Kidney capillary endothelial cell (primary cell): ENCODE measurements at regions not wholly inside any gene's neighbourhood (a gene's known extent, or its start where the extent isn't known, plus 50 kb on each side); places are given as distances from the start of the nearest gene placed in this dataset.

Source experiments
- DNase-seq: peaks from one replicate; pipeline ENCODE4 v3.0.0-alpha.2; 2018; ENCODE audit warnings: low spot score

DNA sequence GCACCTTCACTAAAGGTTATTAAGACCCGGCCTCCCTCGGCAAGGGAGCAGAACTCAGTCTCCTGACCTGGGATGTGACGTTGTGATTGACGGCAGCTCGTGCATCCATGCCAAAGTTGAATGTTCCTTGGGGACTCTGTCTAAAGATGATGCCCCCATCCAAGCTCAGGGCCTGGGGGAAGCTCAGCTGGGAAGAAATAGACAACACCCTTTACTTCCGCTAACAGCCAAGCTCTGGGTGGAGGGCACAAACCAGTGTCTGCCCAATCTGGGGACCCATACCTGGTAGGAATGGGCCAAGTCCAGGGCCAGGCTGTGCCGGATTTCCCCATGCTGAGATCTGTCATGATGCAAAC, 95.4 kb downstream of the RMI2 start:
- no peak for DNase-seq

DNA sequence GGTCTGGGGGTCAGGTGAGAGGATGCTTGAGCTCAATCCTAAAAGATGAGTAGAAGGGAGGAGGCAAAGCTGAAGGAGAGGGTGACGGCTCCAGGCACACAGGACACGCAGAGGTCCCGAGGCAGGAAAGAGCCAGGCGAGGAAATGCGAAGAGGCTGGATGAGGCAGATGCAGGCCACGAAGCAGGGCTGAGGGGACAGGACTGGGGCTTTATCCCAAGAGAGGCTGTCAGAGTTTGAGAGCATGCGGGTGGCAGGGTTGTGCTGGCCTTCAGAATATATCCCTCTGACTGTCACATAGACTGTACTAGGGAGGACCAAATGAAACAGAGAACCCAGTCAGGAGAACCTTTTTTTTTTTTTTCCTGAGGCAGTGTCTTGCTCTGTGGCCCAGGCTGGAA, 100.2 kb downstream of the RMI2 start:
- no peak for DNase-seq

DNA sequence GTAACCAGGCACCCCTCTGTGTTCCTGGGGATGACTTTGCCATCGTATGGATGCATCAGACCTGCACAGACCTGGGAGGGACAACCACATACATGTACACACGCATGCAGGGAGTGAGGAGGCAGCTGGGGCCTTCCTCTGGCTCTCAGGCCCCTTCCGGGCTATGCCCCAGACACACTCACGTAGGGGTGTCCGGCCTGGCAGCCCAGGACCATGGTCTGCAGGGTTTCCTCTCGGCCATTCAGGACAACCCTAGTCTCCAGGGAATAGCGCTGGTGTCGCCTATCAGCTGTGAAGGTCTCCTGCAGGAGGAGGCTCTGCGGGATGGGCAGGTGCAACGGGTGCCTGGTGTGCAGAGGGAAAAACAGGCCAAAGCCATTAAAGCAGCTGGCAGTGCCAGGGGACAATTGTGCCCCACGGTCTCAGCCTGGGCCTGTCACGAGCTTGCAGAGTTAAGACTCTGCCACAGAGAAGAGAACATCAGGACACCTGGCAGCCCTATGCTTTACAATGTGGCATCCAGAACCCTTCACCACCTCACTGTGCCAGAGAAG, 101.4 kb downstream of the RMI2 start:
- no peak for DNase-seq

DNA sequence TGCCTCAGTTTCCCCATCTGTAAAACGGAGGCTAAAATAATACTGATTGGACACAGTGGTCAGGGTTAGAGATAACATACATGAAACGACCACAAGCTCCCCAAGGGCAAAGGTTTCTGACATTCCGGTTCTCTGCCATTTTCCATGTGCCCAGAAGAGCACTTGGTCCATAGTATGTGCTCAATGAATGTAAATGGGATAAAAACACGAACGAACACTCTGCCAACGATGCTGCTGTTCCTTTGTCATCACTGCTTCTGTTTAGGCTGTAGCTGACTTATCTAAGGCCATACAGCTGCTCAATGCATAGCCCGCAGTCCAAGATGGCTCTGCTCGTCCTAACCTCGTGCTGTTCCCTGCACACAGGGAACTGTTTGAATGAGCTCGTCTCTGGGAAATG, 102.0 kb downstream of the RMI2 start:
- no peak for DNase-seq

DNA sequence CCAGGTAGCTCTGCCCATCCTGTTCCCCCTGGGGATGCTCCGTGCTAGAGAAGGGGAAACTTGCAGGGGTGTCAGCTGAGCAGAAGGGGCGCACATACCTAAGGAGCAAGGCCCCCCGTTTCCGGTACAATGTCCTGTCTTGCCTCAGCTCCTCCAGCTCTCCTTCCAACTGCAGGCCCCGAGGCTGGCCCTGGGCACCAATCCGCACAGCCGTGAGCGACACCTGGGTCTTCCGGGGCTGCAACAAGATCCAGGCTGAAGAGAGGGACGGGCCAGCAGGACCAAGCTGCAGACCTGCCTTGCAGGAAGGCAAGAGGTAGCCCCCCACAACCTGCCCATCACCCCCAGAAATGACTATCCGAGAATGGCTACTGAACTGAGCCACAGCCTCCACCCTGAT, 102.6 kb downstream of the RMI2 start:
- no peak for DNase-seq

DNA sequence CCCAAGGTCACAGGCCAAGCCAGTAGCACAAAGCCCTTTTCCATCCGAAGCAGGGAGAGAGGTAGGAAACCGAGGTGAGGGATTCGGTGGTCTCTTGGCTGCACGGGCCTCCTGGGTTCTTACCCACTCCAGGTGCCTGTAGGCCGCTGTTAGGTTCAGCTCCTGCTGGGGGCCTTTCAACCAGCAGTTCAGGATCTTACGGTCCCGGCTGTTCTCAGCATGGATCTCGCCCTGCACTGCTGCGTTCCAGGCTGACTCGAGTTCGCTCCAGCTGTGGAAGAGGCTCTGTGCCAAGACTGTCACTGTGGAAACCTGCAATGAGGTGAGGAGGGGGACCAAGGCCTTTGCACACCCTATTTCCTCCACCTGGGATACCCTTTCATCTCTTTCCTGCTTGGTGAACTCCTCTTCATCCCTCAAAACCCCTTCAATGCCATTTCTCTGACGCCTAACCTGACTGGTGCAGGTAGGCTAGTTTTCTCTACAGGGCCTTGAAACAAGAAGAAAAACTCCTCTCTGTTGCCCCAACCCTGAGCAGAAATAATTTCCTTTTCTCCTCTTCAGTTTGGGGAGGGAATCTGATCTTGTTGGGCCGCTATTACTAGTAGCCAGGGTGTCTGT, 103.6 kb downstream of the RMI2 start:
- DNase-seq = no peak

DNA sequence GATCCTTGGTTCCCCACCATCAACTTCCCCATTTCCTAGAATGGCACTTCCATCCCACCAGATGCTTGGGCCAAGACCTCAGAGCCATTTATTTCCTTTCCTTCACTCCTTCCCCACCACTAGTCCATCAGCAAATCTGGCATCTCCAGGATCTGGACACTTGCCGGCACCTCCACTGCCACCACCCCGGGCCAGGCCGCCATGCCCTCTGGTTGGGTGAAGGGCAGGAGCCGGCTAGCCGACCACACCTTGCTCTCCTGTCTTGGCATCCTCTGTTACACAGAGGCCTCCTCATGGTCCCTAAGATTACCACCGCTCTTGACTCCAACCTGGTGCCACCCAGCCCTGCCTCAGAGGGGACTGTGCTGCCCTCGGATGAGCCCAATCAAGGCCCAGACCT, 104.5 kb downstream of the RMI2 start:
- no peak for DNase-seq

DNA sequence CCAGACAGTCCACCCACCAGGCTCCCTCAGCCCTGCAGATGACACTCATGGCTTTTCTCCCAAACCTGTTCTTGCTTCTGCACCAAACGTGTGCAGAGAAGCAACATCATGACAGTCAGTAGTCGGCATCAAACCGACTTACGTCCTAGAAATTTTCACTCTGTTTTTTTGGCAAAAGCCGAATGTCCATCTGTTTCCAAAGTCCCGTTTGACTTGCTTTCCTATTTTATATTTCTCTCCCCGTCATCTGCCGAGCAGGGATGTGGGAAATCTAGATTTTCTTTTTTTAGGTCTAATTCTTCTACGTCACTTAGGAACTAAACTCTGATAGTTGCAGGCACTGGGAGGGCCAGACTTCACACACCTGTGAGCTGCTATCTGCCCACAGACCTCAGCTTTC, 104.9 kb downstream of the RMI2 start:
- DNase-seq = no peak

DNA sequence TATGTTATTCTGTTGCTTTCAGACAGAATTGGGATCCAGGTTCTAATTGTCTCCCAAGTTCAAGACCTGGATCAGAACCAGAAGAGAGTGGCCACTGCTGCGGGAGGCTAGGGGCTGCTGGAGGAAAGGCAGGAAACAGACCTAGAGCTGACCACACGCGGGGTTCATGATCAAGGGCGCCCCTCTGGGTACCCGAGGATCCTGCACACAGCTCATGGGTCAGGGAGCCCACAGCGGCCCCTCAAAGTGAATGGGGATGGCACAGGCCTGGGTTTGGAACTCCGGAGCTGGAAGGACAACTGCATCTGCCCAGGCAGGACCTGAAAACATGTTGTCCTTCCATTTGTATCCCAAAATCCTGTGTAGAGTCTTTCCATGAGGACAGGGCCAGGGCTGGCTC, 107.0 kb downstream of the RMI2 start:
- no peak for DNase-seq

DNA sequence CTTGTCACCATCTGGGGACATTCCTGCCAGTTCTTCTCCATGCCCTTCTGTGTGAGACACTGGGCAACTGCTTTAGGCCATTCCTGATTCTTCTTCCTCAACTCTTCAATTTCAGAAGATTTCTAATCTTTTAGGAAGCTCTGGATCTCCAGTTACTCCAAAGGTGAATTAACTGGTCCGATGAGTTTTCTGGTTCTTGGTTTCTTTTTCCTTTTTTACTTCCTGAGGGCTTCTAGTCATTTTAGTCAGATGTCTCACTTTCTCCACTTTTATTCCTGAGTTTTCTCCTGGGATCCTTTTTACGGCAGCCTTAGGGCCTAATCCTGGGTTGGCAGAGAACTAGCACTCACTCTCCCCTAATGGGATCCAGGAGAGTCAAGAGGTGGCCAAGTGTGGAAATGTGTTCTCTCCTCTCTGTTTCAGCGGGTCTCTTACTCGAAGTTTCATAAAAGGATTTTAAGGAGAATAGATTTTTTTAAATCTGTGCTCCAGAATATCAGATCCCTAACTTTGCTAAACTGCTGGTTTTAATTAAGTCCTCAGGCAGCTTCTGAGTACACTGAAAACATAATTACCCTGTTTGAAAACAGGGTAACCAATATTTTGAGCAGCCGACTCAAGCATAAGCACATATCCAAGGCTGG, 107.6 kb downstream of the RMI2 start:
- no peak for DNase-seq

DNA sequence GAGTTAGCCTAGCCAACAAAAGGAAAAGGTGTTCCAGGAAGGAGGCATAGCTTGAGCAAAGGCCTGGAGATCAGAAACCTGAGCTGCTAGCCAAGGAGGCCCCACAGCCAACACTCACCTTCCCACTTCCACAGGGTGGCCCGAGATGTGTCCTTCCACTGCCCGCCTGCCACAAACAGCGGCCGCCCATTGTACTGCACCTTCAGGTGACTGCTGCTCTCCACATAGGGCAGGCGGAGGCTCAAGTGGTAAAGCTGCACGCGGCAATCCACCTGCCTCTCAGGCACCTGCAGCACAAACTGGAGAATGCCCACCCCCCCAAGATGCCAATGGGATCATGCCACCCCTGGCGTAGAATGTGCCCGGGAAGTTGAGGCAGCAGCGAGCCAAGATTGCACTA, 111.5 kb downstream of the RMI2 start:
- DNase-seq = no peak

DNA sequence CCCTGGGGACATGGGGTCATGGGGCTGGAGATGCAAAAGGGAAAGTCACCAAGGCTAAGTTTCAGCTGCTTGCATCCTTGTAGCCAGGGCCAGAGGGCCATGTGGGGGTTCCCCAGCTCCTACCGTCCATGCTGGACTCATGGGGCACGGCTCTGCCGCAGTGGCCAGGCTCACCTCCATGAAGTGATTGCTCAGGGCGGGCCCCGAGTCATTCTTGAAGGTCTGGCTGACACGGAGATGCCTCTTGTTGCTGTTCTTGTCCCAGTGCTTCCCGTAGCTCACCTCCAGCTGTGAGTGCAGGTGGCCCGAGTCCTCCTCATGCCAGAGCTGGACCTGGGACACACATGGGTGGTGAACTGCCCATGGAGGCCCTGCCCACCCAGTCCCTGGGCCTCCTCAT, 114.5 kb downstream of the RMI2 start:
- DNase-seq = no peak

DNA sequence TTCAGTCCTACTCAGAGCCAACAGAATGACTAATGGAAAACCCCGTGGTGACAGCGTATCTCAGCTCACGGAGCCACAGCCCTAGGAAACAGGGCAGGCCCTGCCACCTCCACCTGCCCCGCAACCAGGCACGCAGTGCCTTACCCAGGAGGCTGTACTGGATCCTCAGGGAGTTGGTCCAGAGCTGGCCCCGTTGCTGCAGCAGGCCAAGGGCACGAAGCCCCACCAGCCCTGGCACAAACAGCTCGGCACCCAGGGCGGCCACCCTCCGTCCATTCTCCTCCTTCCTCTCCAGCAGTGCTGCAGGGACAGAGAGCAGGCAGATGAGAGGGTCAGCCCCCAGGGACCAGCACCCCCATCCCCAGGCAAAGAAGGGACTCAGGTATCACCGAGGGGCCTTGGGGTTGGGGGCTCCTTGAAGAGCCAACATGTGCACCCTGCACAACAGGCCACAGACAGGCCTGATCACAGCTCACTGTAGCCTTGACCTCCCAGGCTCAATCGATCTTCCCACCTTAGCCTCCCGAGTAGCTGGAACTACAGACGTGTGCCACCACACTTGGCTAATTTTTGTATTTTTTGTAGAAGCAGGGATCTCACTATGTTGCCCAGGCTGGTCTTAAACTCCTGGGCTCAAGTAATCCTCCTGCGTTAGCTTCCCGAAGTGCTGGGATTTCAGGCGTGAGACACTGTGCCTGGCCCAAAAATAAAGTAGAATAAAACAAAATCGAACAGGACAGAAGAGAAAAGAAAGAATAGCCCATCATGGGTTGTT, 115.7 kb downstream of the RMI2 start:
- no peak for DNase-seq

DNA sequence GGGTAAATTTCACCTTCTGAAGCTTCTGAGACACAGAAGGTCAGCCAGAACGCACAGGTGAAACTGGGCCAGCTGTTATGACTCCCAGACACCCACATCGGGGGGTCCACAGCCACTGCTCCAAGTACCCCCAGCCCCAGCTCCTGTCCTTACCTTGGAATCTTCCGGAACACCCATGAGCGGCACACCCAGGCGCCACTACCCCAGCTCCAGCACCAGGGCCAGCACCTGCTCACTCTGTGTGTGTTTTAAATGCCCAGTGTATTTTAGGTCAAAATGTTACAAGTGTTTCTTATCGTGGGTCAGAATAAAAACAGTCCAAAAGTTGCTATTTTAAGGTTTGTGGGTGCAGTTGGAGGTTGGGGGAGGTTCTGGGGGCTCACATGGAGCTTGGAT, 116.3 kb downstream of the RMI2 start:
- no peak for DNase-seq

DNA sequence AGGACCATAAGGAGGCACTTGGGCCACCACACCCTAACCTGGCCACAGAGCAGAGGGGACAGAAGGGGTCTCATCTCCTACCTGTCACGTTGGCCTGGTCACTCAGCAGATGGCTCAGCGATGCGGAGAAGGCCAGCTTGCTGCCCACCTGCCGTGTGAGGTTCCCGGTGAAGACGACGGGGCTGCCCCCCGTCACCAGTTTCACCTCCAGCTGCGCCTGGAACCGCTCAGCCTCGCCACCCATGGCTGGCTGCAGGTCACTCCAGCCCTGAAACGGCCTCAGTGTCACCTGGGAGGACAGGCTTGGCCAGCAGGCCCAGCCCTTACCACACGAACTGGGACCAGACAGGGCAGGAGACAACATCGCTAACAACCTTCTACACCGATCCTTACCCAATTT, 116.8 kb downstream of the RMI2 start:
- DNase-seq = no peak

DNA sequence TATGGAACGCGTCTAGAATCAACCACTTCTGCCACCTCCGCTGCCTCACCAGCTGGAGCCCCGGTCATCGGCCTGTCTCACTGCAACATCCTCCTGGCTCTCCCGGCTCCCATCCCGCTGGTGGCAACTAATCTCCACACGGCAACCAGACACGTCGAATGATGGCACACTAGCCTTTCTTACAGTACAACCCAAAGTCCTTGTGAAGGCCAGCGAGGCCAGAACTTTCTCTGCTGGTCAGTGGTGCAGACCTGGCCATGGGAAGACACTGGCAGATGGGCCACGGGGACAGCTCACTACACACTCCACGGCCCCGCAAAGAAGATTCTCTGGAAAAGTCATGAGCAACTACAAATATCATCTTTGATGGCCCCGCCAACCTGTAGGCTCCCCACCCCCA, 117.6 kb downstream of the RMI2 start:
- DNase-seq = no peak

DNA sequence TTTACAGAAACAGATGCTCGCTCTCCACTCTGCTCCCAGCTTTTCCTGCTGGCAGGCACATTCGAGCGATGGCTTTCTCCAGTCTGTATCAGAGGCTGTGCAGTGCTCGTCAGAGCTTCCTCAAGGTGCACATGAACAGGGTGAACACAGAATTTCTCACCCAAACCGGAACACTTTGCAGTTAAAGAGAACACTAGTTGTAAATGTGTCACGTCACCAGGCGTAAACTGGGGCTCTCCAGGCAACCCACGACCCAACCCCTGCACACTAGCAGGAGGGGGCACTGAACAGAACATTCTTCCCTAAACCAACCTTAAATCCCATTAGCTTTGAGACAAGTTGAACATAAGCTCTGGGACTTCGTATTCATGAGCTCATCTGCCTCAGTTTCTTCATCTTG, 119.0 kb downstream of the RMI2 start:
- DNase-seq = no peak

DNA sequence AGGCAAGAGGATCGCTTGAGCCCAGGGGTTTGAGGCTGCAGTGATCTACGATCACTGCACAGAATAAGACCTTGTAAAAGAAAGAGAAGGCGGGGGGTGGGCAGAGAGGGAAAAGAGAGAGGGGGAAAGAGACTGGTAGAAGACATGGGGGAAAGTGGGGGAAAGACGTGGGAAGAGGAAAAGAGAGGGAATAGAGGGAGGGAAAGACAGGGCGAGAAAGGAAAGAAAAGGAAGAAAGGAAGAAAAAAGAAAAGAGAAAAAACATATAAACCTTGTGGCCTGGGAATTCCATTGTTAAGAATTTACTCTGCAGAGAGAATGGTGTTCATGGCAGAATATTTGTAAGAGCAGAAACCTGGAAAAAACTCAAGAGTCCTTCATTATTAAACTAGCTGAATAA, 120.4 kb downstream of the RMI2 start:
- no peak for DNase-seq

DNA sequence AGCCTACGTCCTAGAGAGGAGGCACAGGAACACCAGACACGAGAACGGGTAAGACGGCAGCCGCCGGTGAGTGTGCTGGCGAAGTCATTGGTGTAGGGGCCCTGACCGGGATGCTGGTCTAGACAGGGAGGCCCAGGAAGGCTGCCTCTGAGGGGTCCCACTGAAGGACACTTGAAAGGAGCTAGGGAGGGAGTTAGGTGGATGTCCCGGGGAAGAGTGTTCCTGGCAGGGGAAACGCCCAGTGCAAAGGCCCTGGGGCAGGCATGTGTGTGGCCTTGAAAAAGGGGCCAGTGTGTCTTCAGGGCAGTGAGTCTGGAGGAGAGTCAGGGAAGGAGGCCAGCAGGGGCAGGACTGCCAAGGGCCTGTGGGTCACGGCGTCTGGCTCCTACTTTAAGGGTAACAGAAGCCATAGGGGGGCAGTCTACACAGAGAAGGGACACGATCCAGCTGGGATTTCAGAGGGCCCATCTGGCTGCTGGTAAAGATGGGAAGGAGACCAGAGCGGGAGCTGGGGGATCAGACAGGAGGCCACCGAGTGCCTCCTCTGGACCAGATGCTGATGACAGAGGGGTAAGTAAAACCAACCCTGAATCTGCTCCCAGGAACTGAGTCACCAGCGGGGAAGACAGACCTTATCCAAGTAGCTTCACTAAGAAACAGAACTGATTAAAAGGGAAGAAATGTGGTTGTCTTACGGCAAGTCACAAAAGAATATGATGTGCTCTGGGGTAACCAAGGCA, 115.9 kb downstream of the LITAF start:
- no peak for DNase-seq

DNA sequence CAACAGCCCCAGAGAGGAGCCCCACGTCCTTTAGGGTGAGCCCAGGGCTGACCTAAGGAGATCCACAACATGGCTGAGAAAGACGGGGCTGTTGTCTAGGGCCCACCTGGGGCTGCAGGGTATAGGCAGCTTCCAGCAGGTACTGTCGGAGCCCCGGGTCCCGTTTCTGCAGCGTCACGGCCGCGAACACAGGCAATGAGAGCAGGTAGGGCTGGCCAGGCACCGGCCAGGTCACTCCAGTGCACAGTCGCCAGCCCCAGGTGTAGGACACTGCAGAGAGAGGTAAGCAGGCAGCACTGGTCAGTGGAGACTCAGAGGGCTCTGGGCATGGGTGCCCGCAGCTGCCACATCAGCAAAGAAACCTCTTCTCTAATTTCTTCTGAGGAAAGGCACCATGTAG, 115.2 kb downstream of the LITAF start:
- no peak for DNase-seq

DNA sequence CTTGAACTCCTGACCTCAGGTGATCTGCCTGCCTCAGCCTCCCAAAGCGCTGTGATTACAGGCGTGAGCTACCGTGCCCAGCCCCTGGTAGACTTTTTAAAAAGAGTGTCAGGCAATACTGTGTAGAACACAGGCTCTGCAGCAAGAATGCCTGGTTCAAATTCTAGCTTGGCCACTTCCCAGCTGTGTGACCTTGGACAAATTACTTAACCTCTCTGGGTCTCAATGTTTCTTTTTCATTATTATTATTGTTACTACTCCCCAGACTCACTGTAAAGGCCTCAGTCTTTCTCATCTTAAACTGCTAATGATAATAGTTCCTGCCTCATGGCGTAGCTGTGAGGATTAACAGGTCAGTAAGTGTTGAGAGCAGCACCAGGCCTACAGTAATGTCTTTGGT, 114.3 kb downstream of the LITAF start:
- DNase-seq = no peak

DNA sequence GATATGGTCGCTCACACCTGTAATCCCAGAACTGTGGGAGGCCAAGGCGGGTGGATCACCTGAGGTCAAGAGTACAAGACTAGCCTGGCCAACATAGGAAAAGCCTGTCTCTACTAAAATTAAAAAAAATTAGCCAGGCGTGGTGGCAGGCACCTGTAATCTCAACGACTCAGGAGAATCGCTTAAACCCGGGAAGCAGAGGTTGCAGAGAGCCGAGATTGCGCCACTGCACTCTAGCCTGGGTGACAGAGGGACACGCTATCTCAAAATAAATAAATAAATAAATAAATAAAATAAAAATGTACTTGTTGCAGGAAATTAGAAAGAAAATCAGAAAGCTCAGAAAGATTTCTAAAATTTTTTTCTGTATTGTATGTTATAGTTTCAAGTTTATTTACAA, 113.9 kb downstream of the LITAF start:
- no peak for DNase-seq

DNA sequence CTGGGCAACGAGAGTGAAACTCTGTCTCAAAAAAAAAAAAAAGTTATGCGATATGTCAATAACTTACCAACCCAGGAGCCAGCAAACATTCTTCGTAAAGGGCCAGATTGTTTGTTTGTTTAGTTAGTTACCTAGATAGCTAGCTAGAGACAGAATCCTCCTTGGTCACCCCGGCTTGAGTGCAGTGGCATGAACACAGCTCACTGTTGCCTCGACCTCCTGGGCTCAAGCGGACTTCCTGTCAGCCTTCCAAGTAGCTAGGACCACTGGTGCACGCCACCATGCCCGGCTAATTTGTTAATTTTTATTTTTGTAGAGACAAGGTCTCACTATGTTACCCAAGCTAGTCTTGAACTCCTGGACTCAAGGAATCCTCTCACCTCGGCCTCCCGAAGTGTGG, 113.0 kb downstream of the LITAF start:
- DNase-seq = no peak
